ENCODE measurements at regions not wholly inside any gene's neighbourhood (a gene's known extent, or its start where the extent isn't known, plus 50 kb on each side); places are given as distances from the start of the nearest gene placed in this dataset.

DNA sequence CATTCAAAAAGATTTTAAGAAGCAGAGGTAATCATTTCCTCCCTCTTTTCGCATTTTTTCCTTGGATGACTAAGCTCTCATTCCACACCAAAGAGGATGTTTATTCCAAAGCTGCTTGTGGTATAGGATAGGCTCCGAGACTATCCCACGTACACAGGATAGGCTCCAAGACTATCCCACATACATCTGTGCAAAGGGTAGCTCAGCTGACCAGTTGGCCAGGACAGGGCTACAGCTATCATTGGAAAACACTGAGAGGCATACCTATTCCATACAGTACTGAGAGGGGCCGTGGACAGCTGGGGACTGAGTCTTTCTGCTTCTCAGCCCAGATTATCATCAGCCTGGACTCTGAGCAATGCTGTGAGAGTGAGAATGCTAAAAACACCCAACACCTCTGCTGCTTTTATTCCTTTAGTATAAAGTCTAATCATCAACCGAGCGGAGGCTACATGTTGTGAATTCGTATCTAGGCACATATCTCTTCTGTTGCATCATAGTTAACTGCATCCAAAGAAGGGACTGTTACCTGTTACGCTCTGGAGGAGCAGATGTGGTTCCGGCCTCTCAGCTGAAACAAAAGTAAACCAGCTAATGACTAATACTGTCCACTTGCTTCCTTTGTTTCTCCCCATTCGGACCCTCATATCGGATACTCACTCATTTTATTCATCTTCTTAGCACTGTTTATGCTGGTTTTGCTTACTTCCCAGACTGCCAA lies 141.0 kb downstream of the TNFSF18 start:
- POLR2A ChIA-PET: no interaction called here

DNA sequence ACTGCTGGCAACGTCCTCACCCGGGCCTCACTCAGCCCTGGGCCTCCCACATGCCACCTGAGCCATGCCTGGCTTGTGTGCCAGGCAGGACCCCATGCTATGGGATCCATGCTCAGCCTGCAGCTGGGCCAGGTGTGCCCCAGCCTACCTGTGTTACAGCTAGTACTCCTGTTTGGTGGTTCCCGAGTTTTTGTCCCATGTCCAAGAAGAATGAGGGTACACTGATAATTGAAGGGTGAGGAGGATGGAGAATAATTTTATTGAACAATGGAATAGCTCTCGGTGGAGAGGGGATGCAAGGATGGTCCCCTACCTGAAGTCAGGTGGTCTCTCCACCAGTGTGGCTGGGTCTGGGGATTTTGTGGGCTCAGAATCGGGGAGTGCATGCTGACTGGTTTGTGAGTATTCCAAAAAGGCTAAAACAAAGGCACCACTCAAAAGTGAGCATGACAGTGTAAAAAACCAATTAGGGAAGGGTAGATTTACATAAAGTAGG lies 137.9 kb downstream of the TNFSF18 start:
- peaks cover 14% of the 10 kb centered on the region for H3K9me3 Mint-ChIP-seq
- intact Hi-C loops (cut with micrococcal nuclease): no loop called here
- H3K36me3 Mint-ChIP-seq: peaks cover 5% of the 10 kb centered on the region
- H3K4me3 Mint-ChIP-seq: no peak overlapping the region
- H3K4me1 Mint-ChIP-seq (ENCODE audit: low read depth): peaks cover 5% of the 10 kb centered on the region
- H3K27ac Mint-ChIP-seq: no peak overlapping the region
- ChIA-PET POLR2A (no interaction called here), CTCF (no interaction called here)
- no peaks in the 10 kb centered on the region for H3K27me3 Mint-ChIP-seq
- DNase-seq: no peak

More for the DNA sequence above, 141.0 kb downstream of the TNFSF18 start:
- H3K27me3 Mint-ChIP-seq: no peaks in the 10 kb centered on the region
- no peak overlapping the region for H3K27ac Mint-ChIP-seq
- H3K4me1 Mint-ChIP-seq (ENCODE audit: low read depth): peaks cover 20% of the 10 kb centered on the region
- no peak for DNase-seq
- peaks cover 5% of the 10 kb centered on the region for H3K36me3 Mint-ChIP-seq
- intact Hi-C loops (cut with micrococcal nuclease): no loop called here
- CTCF ChIA-PET: no interaction called here
- no peak overlapping the region for H3K4me3 Mint-ChIP-seq
- H3K9me3 Mint-ChIP-seq: peaks cover 16% of the 10 kb centered on the region

DNA sequence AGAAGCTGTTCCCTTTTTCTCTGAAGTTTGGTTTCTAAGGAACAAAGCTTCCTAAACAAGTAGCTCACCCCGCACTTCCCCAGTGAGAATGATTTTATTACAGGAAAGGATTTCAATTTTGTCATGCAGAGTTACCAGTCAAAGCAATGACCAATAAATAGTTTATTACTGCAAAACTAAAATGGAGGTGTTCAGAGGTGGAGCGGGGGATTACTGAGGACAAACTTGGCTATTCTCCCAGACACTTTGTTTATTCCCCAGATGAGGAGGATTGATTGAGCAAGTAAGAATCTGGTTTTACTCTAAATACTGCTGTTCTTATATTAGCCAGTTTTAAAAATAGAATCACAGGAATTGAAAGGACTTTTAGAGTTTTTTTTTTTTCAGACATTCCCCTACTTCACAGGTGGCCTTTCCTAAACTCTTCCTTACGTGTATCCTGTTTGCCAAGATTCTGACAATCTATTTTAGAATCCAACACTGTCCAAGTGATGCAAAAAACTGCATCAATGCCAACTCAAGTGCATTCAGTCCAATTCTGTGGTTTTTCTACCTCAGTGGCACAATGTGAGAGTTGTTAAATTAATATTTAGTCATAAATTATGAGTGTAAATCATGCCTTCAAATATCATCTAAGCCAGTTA lies 136.1 kb downstream of the TNFSF18 start:
- ChIA-PET POLR2A (no interaction called here), CTCF (interaction anchor here (0.6 to 1.0 kb wide), 2 partner anchors 88 to 187 kb away, joined by 4 read pairs; no protein-coding TSS in a partner anchor)
- H3K4me3 Mint-ChIP-seq: no peak overlapping the region
- intact Hi-C loops (cut with micrococcal nuclease): no loop called here
- H3K9me3 Mint-ChIP-seq: peaks cover 13% of the 10 kb centered on the region
- H3K4me1 Mint-ChIP-seq (ENCODE audit: low read depth): no peaks in the 10 kb centered on the region
- no peak overlapping the region for H3K27ac Mint-ChIP-seq
- peaks cover 5% of the 10 kb centered on the region for H3K36me3 Mint-ChIP-seq
- no peaks in the 10 kb centered on the region for H3K27me3 Mint-ChIP-seq
- DNase-seq: no peak

DNA sequence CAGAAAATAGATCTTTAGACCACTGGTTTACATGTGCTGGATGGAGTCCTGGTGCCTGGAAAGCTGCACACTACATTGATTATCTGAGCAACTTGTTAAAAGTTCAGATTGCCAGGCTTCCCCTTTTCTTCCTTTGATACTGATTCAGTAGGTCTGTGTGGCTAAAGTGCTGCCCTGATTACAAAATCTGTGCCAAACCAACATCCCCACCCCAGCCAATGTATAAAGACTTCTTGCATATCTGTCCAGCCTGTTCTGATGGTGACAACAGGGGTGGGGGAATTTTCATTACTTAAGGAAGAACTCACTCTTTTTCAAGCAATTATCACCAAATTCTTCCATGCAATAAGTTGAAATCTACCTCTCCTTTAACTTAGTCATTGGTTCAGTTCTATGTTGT lies 135.5 kb downstream of the TNFSF18 start:
- Mint-ChIP-seq H3K4me1 (ENCODE audit: low read depth) (no peaks in the 10 kb centered on the region), H3K27me3 (no peaks in the 10 kb centered on the region)
- POLR2A ChIA-PET: no interaction called here

DNA sequence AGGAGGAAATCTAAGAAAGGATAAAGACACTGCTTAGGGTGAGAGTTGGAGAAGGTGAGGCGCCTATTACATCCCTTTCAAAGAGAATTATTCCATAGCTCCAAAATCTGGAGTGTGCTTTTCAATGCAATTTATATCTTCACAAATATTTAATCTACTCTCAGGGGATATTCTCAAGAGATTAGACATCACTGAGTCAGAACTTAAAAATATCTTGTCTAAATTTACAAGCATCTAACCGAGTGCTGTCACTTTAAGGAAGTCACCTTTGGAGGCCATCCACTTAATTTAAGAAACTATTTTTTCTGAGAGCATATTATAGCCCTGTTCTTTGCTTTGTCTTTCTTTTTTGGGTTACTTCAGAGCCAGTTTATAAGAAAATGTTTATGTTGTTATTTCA lies 134.6 kb downstream of the TNFSF18 start:
- intact Hi-C loops (cut with micrococcal nuclease): no loop called here
- no peaks in the 10 kb centered on the region for H3K4me1 Mint-ChIP-seq (ENCODE audit: low read depth)
- H3K27ac Mint-ChIP-seq: no peak overlapping the region
- no peak for DNase-seq
- CTCF ChIA-PET: no interaction called here
- H3K4me3 Mint-ChIP-seq: no peak overlapping the region
- no peaks in the 10 kb centered on the region for H3K27me3 Mint-ChIP-seq
- peaks cover 13% of the 10 kb centered on the region for H3K9me3 Mint-ChIP-seq
- POLR2A ChIA-PET: no interaction called here
- peaks cover 5% of the 10 kb centered on the region for H3K36me3 Mint-ChIP-seq

More for the DNA sequence above, 135.5 kb downstream of the TNFSF18 start:
- DNase-seq: no peak
- no peak overlapping the region for H3K27ac Mint-ChIP-seq
- peaks cover 5% of the 10 kb centered on the region for H3K36me3 Mint-ChIP-seq
- H3K9me3 Mint-ChIP-seq: peaks cover 13% of the 10 kb centered on the region
- CTCF ChIA-PET: no interaction called here
- no peak overlapping the region for H3K4me3 Mint-ChIP-seq
- intact Hi-C loops (cut with micrococcal nuclease): no loop called here

DNA sequence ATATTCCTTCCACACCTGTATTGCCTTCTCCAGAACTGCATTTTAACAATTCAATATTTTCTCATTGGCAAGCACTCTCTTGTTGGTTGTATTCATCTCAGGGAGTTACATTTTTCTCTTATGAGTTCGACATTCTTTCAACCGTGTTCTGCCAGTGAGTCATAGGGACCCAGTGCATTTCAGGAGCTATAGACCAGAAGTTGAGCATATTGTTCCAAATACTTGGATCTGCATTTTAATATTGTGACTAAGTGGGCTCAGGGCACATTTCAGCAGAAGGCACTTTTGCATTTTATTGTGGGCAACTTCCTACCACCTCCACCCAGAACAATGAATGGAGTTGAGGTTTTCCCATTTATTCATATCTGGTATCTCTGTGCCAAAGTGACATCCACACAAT lies 132.8 kb downstream of the TNFSF18 start:
- no peak for DNase-seq
- H3K4me3 Mint-ChIP-seq: no peak overlapping the region
- peaks cover 7% of the 10 kb centered on the region for H3K9me3 Mint-ChIP-seq
- ChIA-PET POLR2A (no interaction called here), CTCF (no interaction called here)
- H3K36me3 Mint-ChIP-seq: peaks cover 5% of the 10 kb centered on the region
- intact Hi-C loops (cut with micrococcal nuclease): no loop called here
- no peaks in the 10 kb centered on the region for H3K4me1 Mint-ChIP-seq (ENCODE audit: low read depth)
- no peaks in the 10 kb centered on the region for H3K27me3 Mint-ChIP-seq
- no peak overlapping the region for H3K27ac Mint-ChIP-seq

DNA sequence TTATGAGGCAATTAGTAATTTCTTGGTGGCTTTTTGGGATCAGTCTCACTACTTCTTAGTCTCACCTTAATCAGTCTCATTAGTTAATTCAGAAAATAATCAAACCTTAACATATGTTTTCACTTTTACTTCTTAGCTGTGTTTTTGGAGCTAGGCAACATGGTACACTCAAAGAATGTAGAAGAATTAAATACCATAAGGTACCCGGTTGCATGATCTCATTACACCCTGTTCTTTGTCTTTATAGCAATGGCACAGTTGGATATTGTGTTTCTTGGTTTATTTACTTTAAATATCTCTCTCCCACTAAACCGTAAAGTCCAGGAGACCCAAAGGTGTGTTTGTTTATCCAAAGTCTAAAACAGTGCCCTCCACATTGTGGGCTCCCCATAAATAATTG lies 132.3 kb downstream of the TNFSF18 start:
- ChIA-PET POLR2A (no interaction called here), CTCF (no interaction called here)
- DNase-seq: no peak
- no peaks in the 10 kb centered on the region for H3K27me3 Mint-ChIP-seq
- intact Hi-C loops (cut with micrococcal nuclease): no loop called here
- H3K9me3 Mint-ChIP-seq: peaks cover 2% of the 10 kb centered on the region
- H3K4me1 Mint-ChIP-seq (ENCODE audit: low read depth): no peaks in the 10 kb centered on the region
- no peak overlapping the region for H3K4me3 Mint-ChIP-seq
- no peak overlapping the region for H3K27ac Mint-ChIP-seq
- H3K36me3 Mint-ChIP-seq: peaks cover 3% of the 10 kb centered on the region

DNA sequence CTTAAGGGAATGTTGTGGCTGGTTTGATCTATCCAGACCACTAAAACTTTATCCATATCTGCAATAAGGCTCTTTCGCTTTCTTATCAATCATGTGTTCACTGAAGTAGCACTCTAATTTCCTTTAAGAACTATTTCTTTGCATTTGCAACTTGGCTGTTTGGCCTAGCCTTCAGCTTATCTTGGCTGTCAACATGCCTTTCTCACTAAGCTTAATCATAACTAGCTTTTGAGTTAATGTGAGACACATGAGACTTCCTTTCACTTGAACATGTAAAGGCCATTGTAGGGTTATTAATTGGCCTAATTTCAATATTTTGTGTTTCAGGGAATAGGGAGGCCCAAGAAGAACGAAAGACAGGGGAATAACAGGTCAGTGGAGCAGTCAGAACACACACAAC lies 124.7 kb downstream of the TNFSF18 start:
- CTCF ChIA-PET: interaction anchor here (1.0 kb wide), 1 partner anchor 181 kb away, joined by 3 read pairs; no protein-coding TSS in a partner anchor
- no peak for DNase-seq
- Mint-ChIP-seq H3K36me3 (no peaks in the 10 kb centered on the region), H3K27ac (no peak overlapping the region), H3K4me3 (no peak overlapping the region), H3K27me3 (no peaks in the 10 kb centered on the region), H3K4me1 (ENCODE audit: low read depth) (no peaks in the 10 kb centered on the region), H3K9me3 (no peaks in the 10 kb centered on the region)
- intact Hi-C loops (cut with micrococcal nuclease): no loop called here
- POLR2A ChIA-PET: no interaction called here

DNA sequence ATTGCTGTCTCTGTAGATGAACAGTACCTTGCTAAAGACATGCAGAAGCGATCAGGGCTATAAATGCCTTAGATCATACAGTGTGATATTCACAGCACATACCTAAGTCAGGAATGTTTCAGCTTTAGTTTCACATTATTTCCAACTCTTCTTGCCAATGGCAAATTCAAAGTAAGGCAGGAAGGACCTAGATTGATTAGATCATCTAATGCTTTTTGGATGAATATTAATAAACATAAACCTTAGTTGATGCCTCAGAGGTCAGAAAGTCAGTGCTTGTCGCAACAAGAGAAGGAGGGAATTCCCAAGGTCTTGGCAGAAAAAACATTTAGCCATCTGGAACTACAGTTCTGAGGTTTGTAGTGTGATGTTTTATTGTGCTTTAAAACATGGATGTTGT lies 122.3 kb downstream of the TNFSF18 start:
- Mint-ChIP-seq H3K36me3 (no peaks in the 10 kb centered on the region), H3K27ac (no peak overlapping the region), H3K4me3 (no peak overlapping the region), H3K9me3 (no peaks in the 10 kb centered on the region), H3K4me1 (ENCODE audit: low read depth) (peaks cover 3% of the 10 kb centered on the region), H3K27me3 (no peaks in the 10 kb centered on the region)
- intact Hi-C loops (cut with micrococcal nuclease): no loop called here
- POLR2A ChIA-PET: no interaction called here
- CTCF ChIA-PET: no interaction called here
- DNase-seq: no peak

DNA sequence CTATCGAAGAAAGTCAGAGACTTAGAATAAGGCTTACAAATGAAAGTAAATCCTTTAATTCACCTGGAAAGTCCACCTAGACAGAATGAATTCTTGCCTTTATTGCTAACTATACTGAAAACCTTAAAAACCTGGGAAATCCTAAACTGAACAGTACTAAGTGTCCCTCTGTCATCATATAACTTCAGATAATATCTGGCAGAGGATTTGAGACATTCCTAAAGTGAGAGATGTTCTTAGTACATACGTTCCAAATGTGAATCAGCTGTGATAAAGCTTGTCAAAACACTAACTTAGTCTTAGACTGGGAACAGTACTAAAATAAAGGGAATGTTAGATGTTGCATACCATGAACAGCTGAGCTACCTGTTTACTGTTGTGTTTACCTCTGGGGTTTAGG lies 121.7 kb downstream of the TNFSF18 start:
- DNase-seq: no peak
- H3K27me3 Mint-ChIP-seq: no peaks in the 10 kb centered on the region
- H3K4me1 Mint-ChIP-seq (ENCODE audit: low read depth): peaks cover 7% of the 10 kb centered on the region
- intact Hi-C loops (cut with micrococcal nuclease): no loop called here
- no peak overlapping the region for H3K4me3 Mint-ChIP-seq
- no peaks in the 10 kb centered on the region for H3K9me3 Mint-ChIP-seq
- POLR2A ChIA-PET: no interaction called here
- H3K36me3 Mint-ChIP-seq: no peaks in the 10 kb centered on the region
- H3K27ac Mint-ChIP-seq: no peak overlapping the region
- CTCF ChIA-PET: no interaction called here

DNA sequence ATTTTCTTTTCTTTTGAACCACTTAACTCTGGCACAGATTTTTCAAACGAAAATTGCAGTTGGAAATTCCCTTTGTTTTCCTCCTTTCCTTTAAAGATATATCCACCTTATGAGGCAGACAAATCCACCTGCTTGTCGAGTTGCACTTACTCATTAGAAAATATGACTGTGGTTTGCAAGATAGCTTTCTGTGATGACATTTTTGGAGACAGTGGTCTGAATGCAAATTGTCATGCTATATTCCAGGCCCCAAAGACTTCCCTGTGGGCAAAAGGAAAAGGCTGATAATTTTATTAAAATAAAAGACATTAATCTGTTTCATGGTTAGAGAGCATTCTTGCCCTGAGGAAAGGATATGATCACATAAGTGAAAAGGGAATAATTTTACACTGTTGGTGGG lies 120.6 kb downstream of the TNFSF18 start:
- ChIA-PET POLR2A (no interaction called here), CTCF (no interaction called here)
- H3K36me3 Mint-ChIP-seq: no peaks in the 10 kb centered on the region
- no peaks in the 10 kb centered on the region for H3K9me3 Mint-ChIP-seq
- intact Hi-C loops (cut with micrococcal nuclease): no loop called here
- H3K27ac Mint-ChIP-seq: no peak overlapping the region
- H3K27me3 Mint-ChIP-seq: peaks cover 1% of the 10 kb centered on the region
- DNase-seq: no peak
- H3K4me3 Mint-ChIP-seq: no peak overlapping the region
- H3K4me1 Mint-ChIP-seq (ENCODE audit: low read depth): peaks cover 10% of the 10 kb centered on the region

DNA sequence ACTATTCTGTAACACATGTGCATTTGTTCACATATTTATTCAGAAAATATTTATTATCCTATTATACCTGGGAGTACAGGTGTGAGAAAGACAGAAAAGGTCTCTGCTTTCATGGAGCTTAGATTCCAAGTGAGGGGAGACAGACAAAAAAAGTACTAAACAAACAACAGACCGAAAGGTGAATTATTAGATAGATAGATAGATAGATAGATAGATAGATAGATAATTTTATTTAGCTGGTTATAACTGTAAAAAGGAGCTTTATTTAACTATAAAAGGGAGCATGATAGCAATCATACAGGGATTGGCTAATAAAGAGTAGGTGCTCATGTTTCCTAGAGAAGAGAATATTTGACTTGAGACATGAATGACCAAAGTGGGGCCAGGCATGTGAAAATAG lies 119.4 kb downstream of the TNFSF18 start:
- no peak overlapping the region for H3K27ac Mint-ChIP-seq
- CTCF ChIA-PET: no interaction called here
- peaks cover 1% of the 10 kb centered on the region for H3K27me3 Mint-ChIP-seq

DNA sequence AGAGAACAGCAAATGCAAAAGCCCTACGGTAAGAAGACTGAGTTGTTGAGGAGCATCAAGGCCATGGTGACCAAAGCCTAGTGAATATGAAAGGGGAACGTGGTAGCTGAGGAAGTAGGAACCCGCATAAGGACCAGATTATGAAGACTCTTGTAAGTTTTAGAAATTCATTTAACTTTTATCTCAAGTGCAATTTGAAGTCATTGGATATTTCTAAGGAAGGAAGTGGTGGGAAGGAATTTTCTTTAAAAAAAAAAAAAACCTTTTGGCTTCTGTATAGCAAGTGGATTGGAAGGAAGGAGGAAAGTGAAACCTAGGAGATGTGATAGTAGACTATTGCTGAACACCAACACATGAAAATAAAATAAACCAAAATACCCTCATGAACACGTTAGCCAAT lies 119.0 kb downstream of the TNFSF18 start:
- no peaks in the 10 kb centered on the region for H3K9me3 Mint-ChIP-seq
- no peaks in the 10 kb centered on the region for H3K36me3 Mint-ChIP-seq
- intact Hi-C loops (cut with micrococcal nuclease): no loop called here
- no peak overlapping the region for H3K27ac Mint-ChIP-seq
- ChIA-PET POLR2A (no interaction called here), CTCF (no interaction called here)
- DNase-seq: no peak
- H3K4me1 Mint-ChIP-seq (ENCODE audit: low read depth): peaks cover 10% of the 10 kb centered on the region
- H3K4me3 Mint-ChIP-seq: no peak overlapping the region
- peaks cover 1% of the 10 kb centered on the region for H3K27me3 Mint-ChIP-seq

More for the DNA sequence above, 119.4 kb downstream of the TNFSF18 start:
- POLR2A ChIA-PET: no interaction called here
- intact Hi-C loops (cut with micrococcal nuclease): no loop called here
- peaks cover 10% of the 10 kb centered on the region for H3K4me1 Mint-ChIP-seq (ENCODE audit: low read depth)
- H3K36me3 Mint-ChIP-seq: no peaks in the 10 kb centered on the region
- DNase-seq: no peak
- H3K9me3 Mint-ChIP-seq: no peaks in the 10 kb centered on the region
- no peak overlapping the region for H3K4me3 Mint-ChIP-seq
